Gastroesophageal sphincter (tissue), 4 donors: ENCODE measurements at regions not wholly inside any gene's neighbourhood (a gene's known extent, or its start where the extent isn't known, plus 50 kb on each side); places are given as distances from the start of the nearest gene placed in this dataset.

Experiments
- ATAC-seq: fragments of 150-250 bp; one replicate; pipeline ENCODE4 v1.9.1; 2016; ENCODE audit warnings: mild to moderate bottlenecking, moderate library complexity
- H3K27ac ChIP-seq, 4 donors: fragments of 200-600 bp; sonication (generic) in 3 of 4; 1 replicate in 3 of 4; 2 replicates in 1 of 4; pipeline ENCODE4 v1.5.1; 2016 to 2019
- H3K27me3 ChIP-seq: fragments of 200-600 bp; sonication (generic); one replicate; pipeline ENCODE4 v1.5.1; 2019
- H3K36me3 ChIP-seq, 2 donors: fragments of 200-600 bp; sonication (generic); one replicate each; pipeline ENCODE4 v1.5.1; 2019; ENCODE audit warnings: control low read depth in 1 of 2
- H3K4me1 ChIP-seq, 3 donors: fragments of 200-600 bp; sonication (generic); 1 replicate in 2 of 3; 2 replicates in 1 of 3; pipeline ENCODE4 v1.5.1; 2016 to 2019; ENCODE audit warnings: control low read depth in 2 of 3
- H3K4me3 ChIP-seq, 2 donors: fragments of 200-600 bp; sonication (generic); one replicate each; pipeline ENCODE4 v1.5.1; 2019; ENCODE audit warnings: mild to moderate bottlenecking in 1 of 2, moderate library complexity in 1 of 2
- H3K9me3 ChIP-seq, 3 donors: fragments of 200-600 bp; sonication (generic); one replicate each; pipeline ENCODE4 v1.5.1; 2017 to 2019; ENCODE audit warnings: control low read depth in 2 of 3
- CTCF ChIP-seq, 4 experiments: fragments of 200-600 bp in 2 of 4; fragments of 450-650 bp in 2 of 4; sonication (generic) in 1 of 4; IDR thresholded peaks; one replicate each; pipeline ENCODE4 v1.5.1; 2017 to 2019; ENCODE audit warnings: antibody characterized with exemption in 4 of 4, mild to moderate bottlenecking in 2 of 4, moderate library complexity in 2 of 4
- EP300 ChIP-seq: sonication (generic); formaldehyde crosslinking; IDR thresholded peaks from one replicate; pipeline ENCODE4 v1.6.1; 2017; ENCODE audit warnings: antibody characterized with exemption, mild to moderate bottlenecking
- POLR2A ChIP-seq, 2 donors: fragments of 450-650 bp; IDR thresholded peaks; one replicate each; pipeline ENCODE4 v1.6.1; 2017; ENCODE audit warnings: antibody characterized with exemption in 2 of 2, mild to moderate bottlenecking in 2 of 2, moderate library complexity in 1 of 2
- POLR2AphosphoS5 ChIP-seq: sonication (generic); formaldehyde crosslinking; IDR thresholded peaks from one replicate; pipeline ENCODE4 v1.6.1; 2017; ENCODE audit warnings: antibody characterized with exemption
- WGBS, 2 donors: methylation state at CpG; one replicate each; pipeline ENCODE4 v1.1.5; 2018; ENCODE audit warnings: low coverage in 1 of 2; 5-methylcytosine and 5-hydroxymethylcytosine counted together

- Histone ChIP-seq H3K9me3 (peaks cover 0 to 33% (median 0%) of the 10 kb centered on the region in 3 donors), H3K27me3 (peaks cover 100% of the 10 kb centered on the region), H3K4me1 (no peaks in the 10 kb centered on the region), H3K4me3 (no peak overlapping the region), H3K27ac (no peak overlapping the region), H3K36me3 (no peaks in the 10 kb centered on the region)
- TF ChIP-seq CTCF (IDR thresholded peaks at IDR 0.05) = no peak
- WGBS, 2 donors = 56 to 63% methylated on average over 3 of the region's 3 CpGs
- no peak for ATAC-seq
Measured at GRCh38 chr6:28741363-28741762, 182.4 kb downstream of the TRIM27 start.

GRCh38 chr6:28742668-28743270 is 181.0 kb downstream of the TRIM27 start:
- H3K36me3 ChIP-seq = no peaks in the 10 kb centered on the region
- no peak overlapping the region for H3K27ac ChIP-seq
- no peaks in the 10 kb centered on the region for H3K4me1 ChIP-seq
- ATAC-seq = no peak
- TF ChIP-seq EP300 (no peak), POLR2A (IDR thresholded peaks at IDR 0.05) (no peak), CTCF (IDR thresholded peaks at IDR 0.05) (no peak), POLR2AphosphoS5 (no peak)
- no peak overlapping the region for H3K4me3 ChIP-seq
- H3K27me3 ChIP-seq = peaks cover 100% of the 10 kb centered on the region
- peaks cover 0 to 30% (median 0%) of the 10 kb centered on the region in 3 donors for H3K9me3 ChIP-seq
- 5 to 10% methylated on average over 11 to 18 of the region's 19 CpGs for WGBS, 2 donors

GRCh38 chr6:28743271-28743789 is 180.5 kb downstream of the TRIM27 start:
- Histone ChIP-seq H3K27ac (no peak overlapping the region), H3K4me1 (no peaks in the 10 kb centered on the region), H3K9me3 (peaks cover 0 to 32% (median 0%) of the 10 kb centered on the region in 3 donors), H3K4me3 (no peak overlapping the region), H3K27me3 (peaks cover 100% of the 10 kb centered on the region), H3K36me3 (no peaks in the 10 kb centered on the region)
- TF ChIP-seq EP300 (no peak), POLR2AphosphoS5 (no peak), CTCF (IDR thresholded peaks at IDR 0.05) (no peak), POLR2A (IDR thresholded peaks at IDR 0.05) (no peak)
- WGBS, 2 donors = 6 to 15% methylated on average over 8 to 10 of the region's 10 CpGs
- ATAC-seq = no peak

GRCh38 chr6:28747083-28747630 is 176.6 kb downstream of the TRIM27 start:
- Histone ChIP-seq H3K9me3 (peaks cover 0 to 41% (median 0%) of the 10 kb centered on the region in 3 donors), H3K27ac (no peak overlapping the region), H3K36me3 (no peaks in the 10 kb centered on the region), H3K4me3 (no peak overlapping the region), H3K27me3 (peaks cover 95% of the 10 kb centered on the region), H3K4me1 (no peaks in the 10 kb centered on the region)
- WGBS, 2 donors = 18 to 22% methylated on average over 6 to 12 of the region's 13 CpGs
- no peak for TF ChIP-seq POLR2A (IDR thresholded peaks at IDR 0.05)
- no peak for TF ChIP-seq EP300
- TF ChIP-seq POLR2AphosphoS5 = no peak
- no peak for ATAC-seq

GRCh38 chr6:28747631-28748157 is 176.1 kb downstream of the TRIM27 start:
- no peak for TF ChIP-seq EP300
- no peak for TF ChIP-seq POLR2AphosphoS5
- TF ChIP-seq CTCF (IDR thresholded peaks at IDR 0.05) = no peak
- no peak for TF ChIP-seq POLR2A (IDR thresholded peaks at IDR 0.05)
- Histone ChIP-seq H3K36me3 (no peaks in the 10 kb centered on the region), H3K27ac (no peak overlapping the region), H3K27me3 (peaks cover 95% of the 10 kb centered on the region), H3K4me3 (no peak overlapping the region), H3K4me1 (no peaks in the 10 kb centered on the region), H3K9me3 (peaks cover 0 to 45% (median 0%) of the 10 kb centered on the region in 3 donors)
- WGBS, 2 donors = 5 to 8% methylated on average over 12 to 17 of the region's 19 CpGs
- ATAC-seq = no peak
